ENCODE measurements at regions not wholly inside any gene's neighbourhood (a gene's known extent, or its start where the extent isn't known, plus 50 kb on each side); places are given as distances from the start of the nearest gene placed in this dataset.
"Not testable (repeated sequence)": the region's sequence is repeated elsewhere in the genome, so short reads cannot be mapped to it uniquely, and the experiment has no call there.

DNA sequence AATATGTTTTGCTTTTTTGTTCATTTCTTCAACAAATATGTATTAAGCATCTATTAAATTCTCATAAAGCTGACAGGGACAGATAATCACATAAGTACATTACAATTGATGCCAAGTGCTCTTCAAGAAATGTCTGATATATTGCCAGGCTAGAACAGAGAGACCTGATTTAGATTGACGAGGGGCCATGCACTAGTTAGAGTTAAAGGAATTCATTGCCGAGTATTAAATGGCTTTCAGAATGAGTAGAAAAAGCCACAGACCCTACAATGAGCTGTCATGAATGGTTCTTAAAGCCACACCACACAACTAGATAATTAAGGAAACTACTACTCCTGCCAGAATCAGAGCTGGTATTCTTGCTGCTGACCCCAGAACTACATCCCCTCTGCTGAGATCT lies 250.2 kb upstream of the MME start:
- DNase-seq (ENCODE audit: low spot score) = no peak

- DNase-seq (ENCODE audit: low spot score) = no peak
These were observed 260.6 kb upstream of the MME start for GRCh38 chr3:154819491-154819890.

GRCh38 chr3:154818676-154819255 lies 261.4 kb upstream of the MME start:
- DNase-seq (ENCODE audit: low spot score) = peak; percentile 29

- not testable (repeated sequence) for DNase-seq (ENCODE audit: low spot score)
These were observed 270.1 kb upstream of the MME start for GRCh38 chr3:154810017-154810416.

- no peak for DNase-seq (ENCODE audit: low spot score)
These were observed 278.4 kb upstream of the MME start for GRCh38 chr3:154801729-154802128.

DNA sequence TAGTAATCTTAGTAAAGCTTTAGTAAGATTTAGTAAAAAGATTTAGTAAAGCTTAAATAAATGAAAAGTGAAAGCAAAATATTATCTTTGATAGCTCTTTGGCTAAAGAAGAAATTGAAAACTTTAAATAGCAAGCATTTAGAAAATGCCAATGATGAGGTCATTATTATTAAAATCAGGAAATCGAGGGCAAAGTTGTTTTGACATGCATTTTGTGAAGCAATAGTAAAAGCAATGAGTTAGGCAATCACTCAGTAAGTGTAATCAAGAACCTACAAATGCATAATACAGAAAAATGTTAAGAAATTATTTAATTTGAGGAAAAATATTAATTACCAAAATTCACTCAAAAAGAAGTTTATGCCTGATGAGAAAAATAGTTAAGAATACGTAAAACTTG lies 280.3 kb upstream of the MME start:
- no peak for DNase-seq (ENCODE audit: low spot score)

DNA sequence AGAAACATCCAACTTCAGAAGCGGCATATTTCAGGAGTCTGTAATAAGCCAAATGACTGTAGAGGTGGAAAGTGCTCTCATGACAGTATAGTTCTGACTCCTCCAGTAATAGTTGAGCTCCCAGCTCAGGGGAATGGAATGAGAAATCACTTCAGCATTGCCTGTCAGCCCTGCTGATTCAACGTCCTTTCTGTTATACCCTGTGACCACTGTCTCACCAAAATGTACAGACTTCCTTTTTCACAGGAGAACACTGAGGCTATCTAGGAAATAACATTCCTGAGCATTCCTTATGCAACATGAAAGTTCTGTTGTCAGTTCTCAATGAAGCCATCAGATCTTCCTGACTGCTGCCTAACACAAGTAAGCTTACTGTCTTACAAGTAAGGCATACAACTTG lies 284.5 kb upstream of the MME start:
- DNase-seq (ENCODE audit: low spot score) = peak; percentile 69

DNA sequence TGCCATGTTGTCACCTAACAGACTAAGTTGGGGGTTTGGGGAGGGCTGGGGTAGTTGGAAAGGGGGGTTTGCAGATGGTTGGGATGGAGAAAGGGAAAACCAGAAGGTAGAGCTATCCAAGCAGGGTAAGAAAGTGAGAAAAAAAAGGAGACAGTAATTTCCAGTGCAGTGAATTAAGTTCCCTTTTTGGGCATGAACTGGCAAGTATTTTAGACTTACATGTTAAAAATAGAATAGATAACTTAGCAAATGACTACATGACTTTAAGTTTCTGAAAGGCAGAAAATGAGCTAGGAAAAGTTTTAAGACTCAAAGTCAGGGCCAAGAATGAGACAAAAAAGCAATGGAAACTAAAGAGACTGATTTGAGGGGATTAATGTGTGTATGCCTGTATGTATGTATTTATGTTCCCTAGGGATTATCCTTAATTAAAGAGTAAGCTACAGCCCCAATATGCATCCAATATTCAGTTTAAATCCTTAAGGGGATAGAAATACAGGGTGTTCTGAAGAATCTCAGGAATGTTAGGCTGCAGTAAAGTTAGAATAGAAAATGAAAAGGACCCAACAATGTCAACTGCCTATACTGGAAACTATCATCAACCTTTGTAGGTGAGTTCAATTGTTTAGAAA lies 285.2 kb upstream of the MME start:
- no peak for DNase-seq (ENCODE audit: low spot score)

- peak; percentile 32 for DNase-seq (ENCODE audit: low spot score)
These were observed 285.7 kb upstream of the MME start for GRCh38 chr3:154794391-154794790.

- DNase-seq (ENCODE audit: low spot score) = no peak
These were observed 287.3 kb upstream of the MME start for GRCh38 chr3:154792828-154793227.

- no peak for DNase-seq (ENCODE audit: low spot score)
These were observed 288.5 kb upstream of the MME start for GRCh38 chr3:154791611-154792010.

DNA sequence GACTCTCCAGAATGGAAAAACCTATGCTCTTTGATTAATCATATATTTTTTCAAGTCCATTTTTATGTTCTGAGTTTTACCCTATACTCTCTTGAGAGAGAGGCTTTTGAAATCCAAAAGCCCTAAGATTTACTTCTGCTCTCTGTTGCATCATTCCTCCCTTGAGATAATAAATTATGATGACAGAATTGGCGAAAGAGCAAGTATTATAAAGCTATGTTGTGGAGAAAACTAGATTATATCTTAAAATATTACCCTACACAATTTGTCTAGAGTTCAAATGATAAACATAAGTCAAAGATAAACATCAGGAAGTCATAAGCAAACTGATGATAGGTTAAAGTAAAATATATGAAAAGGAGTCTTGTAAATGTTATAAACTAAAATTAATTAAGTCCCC lies 293.4 kb upstream of the MME start:
- DNase-seq (ENCODE audit: low spot score) = no peak

GRCh38 chr3:154783521-154783931 lies 296.6 kb upstream of the MME start:
- DNase-seq (ENCODE audit: low spot score) = no peak

DNA sequence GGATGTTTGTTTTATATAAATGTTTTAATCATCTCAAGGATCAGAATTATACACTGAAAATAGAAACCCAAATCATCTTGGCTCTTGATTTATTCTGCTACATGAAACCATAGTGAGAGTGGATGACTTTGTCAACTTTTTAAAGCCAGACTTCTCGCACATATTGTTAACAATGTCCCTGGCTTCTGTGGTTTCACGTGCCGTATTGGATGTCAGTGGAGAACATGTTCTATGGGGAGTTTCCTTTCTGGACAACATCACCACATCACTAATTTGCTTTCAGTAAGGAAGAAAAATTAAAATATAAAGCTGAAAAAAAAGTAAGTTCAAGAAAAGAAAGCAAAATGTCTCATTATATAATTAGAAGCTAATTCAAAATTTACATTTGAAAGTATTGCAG lies 297.1 kb upstream of the MME start:
- no peak for DNase-seq (ENCODE audit: low spot score)

GRCh38 chr3:154782151-154782550 lies 298.0 kb upstream of the MME start:
- no peak for DNase-seq (ENCODE audit: low spot score)

- DNase-seq (ENCODE audit: low spot score) = no peak
These were observed 298.5 kb upstream of the MME start for GRCh38 chr3:154781595-154781994.

- DNase-seq (ENCODE audit: low spot score) = no peak
These were observed 299.9 kb upstream of the MME start for GRCh38 chr3:154780263-154780662.

DNA sequence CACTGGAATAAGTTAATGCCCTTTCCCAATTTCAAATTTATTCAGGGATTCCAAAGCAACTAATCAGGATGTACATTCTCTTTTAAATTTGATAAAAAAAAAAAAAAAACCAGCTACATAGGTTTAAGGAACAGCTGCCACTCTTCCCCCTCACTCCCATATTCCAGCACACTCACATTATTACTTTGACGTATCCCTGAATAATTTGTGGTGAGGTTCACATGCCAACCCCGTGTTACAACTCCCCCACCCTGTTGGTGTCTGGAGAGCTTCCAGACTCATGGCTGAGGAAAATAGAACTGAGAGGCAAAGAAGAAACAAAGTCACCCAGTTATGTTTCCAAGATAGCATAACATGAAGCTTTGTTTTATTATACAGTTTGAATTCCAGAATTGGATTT lies 300.5 kb upstream of the MME start:
- DNase-seq (ENCODE audit: low spot score) = peak; percentile 37

- no peak for DNase-seq (ENCODE audit: low spot score)
These were observed 302.1 kb upstream of the MME start for GRCh38 chr3:154778057-154778456.

DNA sequence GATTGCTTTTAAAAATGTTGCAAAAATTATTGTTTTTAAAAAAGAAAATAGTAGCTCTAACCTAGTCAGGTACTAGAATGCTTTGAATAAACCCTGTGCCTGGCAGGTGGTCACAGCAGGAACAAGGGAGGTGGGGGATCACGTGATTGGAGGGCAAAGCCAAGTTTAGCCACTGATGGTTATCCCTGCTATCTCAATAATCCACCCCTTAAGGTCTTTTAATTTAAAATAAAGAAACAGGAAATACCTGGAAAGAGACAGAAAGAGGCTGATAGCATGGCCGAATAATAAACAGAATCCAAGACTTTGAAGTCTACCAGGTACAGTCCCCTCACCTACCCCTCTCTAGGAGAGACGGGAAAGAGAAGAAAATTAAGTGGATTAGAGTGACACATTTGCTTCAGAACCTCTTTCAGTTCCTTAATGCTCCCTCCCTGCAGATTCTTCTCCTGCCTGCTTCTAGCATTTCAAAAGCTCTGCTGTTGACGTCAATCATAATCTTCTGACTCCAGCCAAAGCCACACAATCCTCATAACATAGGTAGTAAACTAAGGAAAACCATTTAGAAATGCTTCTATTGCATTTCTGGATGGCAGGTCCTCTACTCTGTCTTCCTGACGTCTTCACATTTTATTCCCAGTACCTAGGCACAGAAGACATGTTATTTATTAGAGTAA lies 303.4 kb upstream of the MME start:
- DNase-seq (ENCODE audit: low spot score) = no peak

GRCh38 chr3:154775821-154776548 lies 304.1 kb upstream of the MME start:
- DNase-seq (ENCODE audit: low spot score) = no peak

- no peak for DNase-seq (ENCODE audit: low spot score)
These were observed 313.2 kb upstream of the MME start for GRCh38 chr3:154766765-154767503.

All from GM03348 (cell line).